ENCODE measurements at regions not wholly inside any gene's neighbourhood (a gene's known extent, or its start where the extent isn't known, plus 50 kb on each side); places are given as distances from the start of the nearest gene placed in this dataset.

DNA sequence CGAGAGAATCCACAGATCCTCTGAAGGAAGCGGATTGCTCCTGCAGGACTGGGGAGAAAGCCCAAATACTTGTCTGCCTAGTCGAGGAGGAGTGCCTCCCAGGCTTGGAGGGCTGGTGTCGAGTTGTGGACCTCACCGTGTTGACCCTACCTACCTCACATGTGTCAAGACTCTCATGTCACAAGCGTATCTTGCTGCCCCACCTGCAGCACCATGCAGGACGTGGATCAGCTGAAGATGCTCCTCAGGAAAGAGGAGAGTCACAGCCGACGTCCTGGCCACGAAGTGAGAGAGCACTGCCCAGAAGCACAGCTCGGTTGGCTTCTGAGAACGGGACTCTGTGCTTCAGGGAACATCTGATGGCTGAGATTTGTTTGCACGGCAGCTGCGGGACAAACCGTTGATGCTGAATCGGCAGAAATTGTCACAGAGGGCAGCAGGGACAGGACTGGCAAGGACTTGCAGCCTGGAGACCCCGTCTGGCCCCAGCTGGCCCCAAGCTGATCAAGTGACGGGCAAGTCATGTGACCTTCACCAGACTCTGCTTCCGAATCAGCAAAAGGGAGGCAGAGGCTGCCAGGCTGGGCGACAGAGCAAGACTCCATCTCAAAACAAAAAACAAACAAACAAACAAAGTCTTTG, 119.1 kb upstream of the ITGA1 start:
- 84 to 87% methylated on average over 20 of the region's 20 CpGs for WGBS, 2 donors
- Histone ChIP-seq H3K4me1 (ENCODE audit: control insufficient read depth in 2 of 2, insufficient read depth in 2 of 2, low read length in 1 of 2) (no peaks in the 10 kb centered on the region), H3K9me3 (ENCODE audit: control insufficient read depth in 2 of 2, insufficient read depth in 1 of 2, low read depth in 1 of 2, low read length in 1 of 2) (no peaks in the 10 kb centered on the region), H3K4me3 (ENCODE audit: low read depth in 1 of 2, low read length in 2 of 2) (no peak overlapping the region), H3K36me3 (ENCODE audit: control insufficient read depth in 2 of 2, insufficient read depth in 2 of 2, low read length in 1 of 2) (no peaks in the 10 kb centered on the region), H3K27ac (ENCODE audit: low read depth in 2 of 2, low read length in 1 of 2) (no peak overlapping the region), H3K27me3 (ENCODE audit: control insufficient read depth in 1 of 2, insufficient read depth in 2 of 2, low read length in 2 of 2) (no peaks in the 10 kb centered on the region)

DNA sequence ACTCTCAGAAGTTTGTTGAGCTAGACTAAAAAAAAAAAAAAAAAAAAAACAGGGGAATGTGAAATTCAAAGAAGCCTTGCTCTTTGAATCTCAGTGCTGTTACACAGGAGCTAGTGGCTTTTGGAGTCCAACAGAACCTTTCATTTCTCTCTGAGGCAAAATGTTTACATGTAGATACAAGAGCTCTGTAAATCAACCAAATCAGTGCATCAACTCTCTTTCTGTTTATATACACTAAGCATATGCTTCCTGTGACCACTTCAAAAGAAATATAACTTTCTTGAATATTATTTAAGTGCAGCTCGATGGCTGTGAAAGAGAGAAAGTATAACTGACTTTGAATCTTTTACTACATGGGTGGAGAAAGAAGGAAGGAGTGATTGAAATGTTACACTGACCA, 115.3 kb upstream of the ITGA1 start:
- H3K4me1 ChIP-seq (ENCODE audit: control insufficient read depth in 2 of 2, insufficient read depth in 2 of 2, low read length in 1 of 2) = no peaks in the 10 kb centered on the region
- H3K27me3 ChIP-seq (ENCODE audit: control insufficient read depth in 1 of 2, insufficient read depth in 2 of 2, low read length in 2 of 2) = no peaks in the 10 kb centered on the region
- no peaks in the 10 kb centered on the region for H3K9me3 ChIP-seq (ENCODE audit: control insufficient read depth in 2 of 2, insufficient read depth in 1 of 2, low read depth in 1 of 2, low read length in 1 of 2)
- H3K4me3 ChIP-seq (ENCODE audit: low read depth in 1 of 2, low read length in 2 of 2) = no peak overlapping the region
- 34 to 56% methylated on average over 1 of the region's 1 CpG for WGBS, 2 donors
- H3K36me3 ChIP-seq (ENCODE audit: control insufficient read depth in 2 of 2, insufficient read depth in 2 of 2, low read length in 1 of 2) = no peaks in the 10 kb centered on the region
- no peak overlapping the region for H3K27ac ChIP-seq (ENCODE audit: low read depth in 2 of 2, low read length in 1 of 2)

DNA sequence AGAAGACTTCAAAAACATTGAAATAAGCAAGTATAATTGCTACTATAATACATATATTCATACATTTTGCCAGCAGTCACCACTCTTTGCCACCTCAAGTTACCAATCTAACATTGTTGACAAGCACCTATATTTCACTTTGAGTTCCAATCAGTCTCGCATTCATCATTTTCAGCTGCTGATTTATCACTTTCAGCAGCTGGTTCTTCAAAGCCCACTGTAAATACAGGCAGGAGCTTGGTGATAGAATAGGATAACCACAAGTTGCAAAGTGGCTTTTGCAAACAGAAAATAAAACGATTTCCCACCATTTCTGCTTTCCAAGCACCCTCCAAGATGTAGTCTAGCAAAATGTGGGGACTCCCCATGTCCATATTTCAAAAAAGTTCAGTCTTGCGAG, 114.2 kb upstream of the ITGA1 start:
- Histone ChIP-seq H3K9me3 (ENCODE audit: control insufficient read depth in 2 of 2, insufficient read depth in 1 of 2, low read depth in 1 of 2, low read length in 1 of 2) (no peaks in the 10 kb centered on the region), H3K27me3 (ENCODE audit: control insufficient read depth in 1 of 2, insufficient read depth in 2 of 2, low read length in 2 of 2) (no peaks in the 10 kb centered on the region), H3K36me3 (ENCODE audit: control insufficient read depth in 2 of 2, insufficient read depth in 2 of 2, low read length in 1 of 2) (no peaks in the 10 kb centered on the region), H3K4me3 (ENCODE audit: low read depth in 1 of 2, low read length in 2 of 2) (no peak overlapping the region), H3K27ac (ENCODE audit: low read depth in 2 of 2, low read length in 1 of 2) (no peak overlapping the region), H3K4me1 (ENCODE audit: control insufficient read depth in 2 of 2, insufficient read depth in 2 of 2, low read length in 1 of 2) (no peaks in the 10 kb centered on the region)
- 54 to 57% methylated on average over 3 of the region's 3 CpGs for WGBS, 2 donors

GRCh38 chr5:52674815-52675545, 112.7 kb upstream of the ITGA1 start:
- H3K4me3 ChIP-seq (ENCODE audit: low read depth in 1 of 2, low read length in 2 of 2) = no peak overlapping the region
- no peaks in the 10 kb centered on the region for H3K9me3 ChIP-seq (ENCODE audit: control insufficient read depth in 2 of 2, insufficient read depth in 1 of 2, low read depth in 1 of 2, low read length in 1 of 2)
- H3K27ac ChIP-seq (ENCODE audit: low read depth in 2 of 2, low read length in 1 of 2) = no peak overlapping the region
- H3K4me1 ChIP-seq (ENCODE audit: control insufficient read depth in 2 of 2, insufficient read depth in 2 of 2, low read length in 1 of 2) = no peaks in the 10 kb centered on the region
- no peaks in the 10 kb centered on the region for H3K27me3 ChIP-seq (ENCODE audit: control insufficient read depth in 1 of 2, insufficient read depth in 2 of 2, low read length in 2 of 2)
- 67 to 68% methylated on average over 5 of the region's 5 CpGs for WGBS, 2 donors
- H3K36me3 ChIP-seq (ENCODE audit: control insufficient read depth in 2 of 2, insufficient read depth in 2 of 2, low read length in 1 of 2) = no peaks in the 10 kb centered on the region

DNA sequence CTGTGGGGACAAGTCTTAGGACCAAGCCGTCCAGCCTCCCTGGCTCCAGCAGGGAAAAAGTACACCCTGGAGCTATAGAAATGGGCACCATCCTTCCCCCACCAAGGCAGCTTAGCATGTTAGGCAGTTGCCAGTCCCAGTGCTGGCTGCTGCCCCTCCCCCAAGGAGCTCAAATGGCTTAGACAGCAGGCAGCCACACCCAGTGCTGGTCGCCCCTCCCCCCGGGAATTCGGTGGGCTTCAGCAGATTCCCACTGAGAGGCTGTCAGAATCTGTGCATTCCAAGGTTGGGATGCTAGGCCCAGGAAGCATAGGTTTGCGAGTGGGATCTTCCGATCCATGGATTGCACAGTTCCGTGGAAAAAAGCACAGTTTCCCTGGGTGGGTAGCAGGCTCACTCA, 105.2 kb upstream of the ITGA1 start:
- no peaks in the 10 kb centered on the region for H3K36me3 ChIP-seq (ENCODE audit: control insufficient read depth in 2 of 2, insufficient read depth in 2 of 2, low read length in 1 of 2)
- no peaks in the 10 kb centered on the region for H3K27me3 ChIP-seq (ENCODE audit: control insufficient read depth in 1 of 2, insufficient read depth in 2 of 2, low read length in 2 of 2)
- H3K9me3 ChIP-seq (ENCODE audit: control insufficient read depth in 2 of 2, insufficient read depth in 1 of 2, low read depth in 1 of 2, low read length in 1 of 2) = no peaks in the 10 kb centered on the region
- H3K4me1 ChIP-seq (ENCODE audit: control insufficient read depth in 2 of 2, insufficient read depth in 2 of 2, low read length in 1 of 2) = no peaks in the 10 kb centered on the region
- 69 to 73% methylated on average over 7 of the region's 7 CpGs for WGBS, 2 donors
- no peak overlapping the region for H3K27ac ChIP-seq (ENCODE audit: low read depth in 2 of 2, low read length in 1 of 2)
- no peak overlapping the region for H3K4me3 ChIP-seq (ENCODE audit: low read depth in 1 of 2, low read length in 2 of 2)

- H3K27ac ChIP-seq (ENCODE audit: low read depth in 2 of 2, low read length in 1 of 2) = no peak overlapping the region
- H3K9me3 ChIP-seq (ENCODE audit: control insufficient read depth in 2 of 2, insufficient read depth in 1 of 2, low read depth in 1 of 2, low read length in 1 of 2) = no peaks in the 10 kb centered on the region
- no peaks in the 10 kb centered on the region for H3K36me3 ChIP-seq (ENCODE audit: control insufficient read depth in 2 of 2, insufficient read depth in 2 of 2, low read length in 1 of 2)
- no peaks in the 10 kb centered on the region for H3K27me3 ChIP-seq (ENCODE audit: control insufficient read depth in 1 of 2, insufficient read depth in 2 of 2, low read length in 2 of 2)
- no peak overlapping the region for H3K4me3 ChIP-seq (ENCODE audit: low read depth in 1 of 2, low read length in 2 of 2)
- no peaks in the 10 kb centered on the region for H3K4me1 ChIP-seq (ENCODE audit: control insufficient read depth in 2 of 2, insufficient read depth in 2 of 2, low read length in 1 of 2)
- 53 to 56% methylated on average over 1 of the region's 1 CpG for WGBS, 2 donors
These were observed 103.7 kb upstream of the ITGA1 start for GRCh38 chr5:52684051-52684450.

- Histone ChIP-seq H3K36me3 (ENCODE audit: control insufficient read depth in 2 of 2, insufficient read depth in 2 of 2, low read length in 1 of 2) (no peaks in the 10 kb centered on the region), H3K4me3 (ENCODE audit: low read depth in 1 of 2, low read length in 2 of 2) (no peak overlapping the region), H3K4me1 (ENCODE audit: control insufficient read depth in 2 of 2, insufficient read depth in 2 of 2, low read length in 1 of 2) (no peaks in the 10 kb centered on the region), H3K27me3 (ENCODE audit: control insufficient read depth in 1 of 2, insufficient read depth in 2 of 2, low read length in 2 of 2) (no peaks in the 10 kb centered on the region), H3K27ac (ENCODE audit: low read depth in 2 of 2, low read length in 1 of 2) (no peak overlapping the region), H3K9me3 (ENCODE audit: control insufficient read depth in 2 of 2, insufficient read depth in 1 of 2, low read depth in 1 of 2, low read length in 1 of 2) (no peaks in the 10 kb centered on the region)
- 50 to 54% methylated on average over 1 of the region's 1 CpG for WGBS, 2 donors
These were observed 102.2 kb upstream of the ITGA1 start for GRCh38 chr5:52685566-52685965.

DNA sequence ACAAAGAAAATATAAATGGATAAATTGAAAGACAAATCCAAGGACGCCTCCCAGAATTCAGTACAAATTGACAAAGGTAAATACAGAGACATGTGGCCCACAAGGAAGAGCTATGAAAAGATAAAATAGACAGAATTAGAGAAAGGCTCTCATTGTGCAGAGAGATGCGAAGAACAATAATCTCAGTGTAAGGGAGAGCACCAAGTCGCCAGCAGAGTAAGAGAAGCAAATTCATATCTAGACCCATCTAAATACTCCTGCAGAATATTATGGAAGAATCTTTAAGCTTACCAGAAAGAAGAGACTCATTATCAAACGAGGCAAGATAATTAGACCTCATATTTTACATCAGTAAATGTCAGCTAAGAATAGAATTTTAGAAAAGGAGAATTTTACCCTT, 101.7 kb upstream of the ITGA1 start:
- 74 to 75% methylated on average over 4 of the region's 4 CpGs for WGBS, 2 donors
- Histone ChIP-seq H3K27me3 (ENCODE audit: control insufficient read depth in 1 of 2, insufficient read depth in 2 of 2, low read length in 2 of 2) (no peaks in the 10 kb centered on the region), H3K4me1 (ENCODE audit: control insufficient read depth in 2 of 2, insufficient read depth in 2 of 2, low read length in 1 of 2) (no peaks in the 10 kb centered on the region)

DNA sequence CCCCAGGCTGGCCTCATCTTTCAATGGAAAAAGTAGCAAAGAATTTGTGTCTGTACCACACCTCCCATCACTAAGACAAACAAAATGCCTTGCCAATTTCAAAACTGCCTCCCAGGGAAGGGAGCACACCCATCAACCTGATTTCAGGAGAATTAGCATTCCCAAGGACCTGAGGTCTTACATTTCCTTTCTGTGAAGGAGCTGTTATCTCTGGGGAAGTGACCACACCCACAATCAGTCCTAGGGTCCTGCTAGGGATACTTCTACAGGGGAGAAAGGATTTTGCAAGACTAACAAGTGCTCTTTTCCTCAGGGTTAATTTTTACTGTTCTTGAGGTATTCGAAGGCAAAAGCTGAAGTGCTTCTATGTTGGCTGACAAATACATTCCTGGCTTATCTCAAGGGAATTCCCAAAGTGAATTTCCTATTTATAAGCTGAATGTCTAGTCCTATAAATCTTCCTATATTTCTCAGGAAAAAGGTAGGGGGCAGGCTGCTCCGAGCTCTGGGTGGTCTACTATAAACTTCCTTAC, 97.4 kb upstream of the ITGA1 start:
- H3K4me1 ChIP-seq (ENCODE audit: control insufficient read depth in 2 of 2, insufficient read depth in 2 of 2, low read length in 1 of 2) = no peaks in the 10 kb centered on the region
- H3K9me3 ChIP-seq (ENCODE audit: control insufficient read depth in 2 of 2, insufficient read depth in 1 of 2, low read depth in 1 of 2, low read length in 1 of 2) = no peaks in the 10 kb centered on the region
- H3K27ac ChIP-seq (ENCODE audit: low read depth in 2 of 2, low read length in 1 of 2) = no peak overlapping the region
- H3K4me3 ChIP-seq (ENCODE audit: low read depth in 1 of 2, low read length in 2 of 2) = no peak overlapping the region
- H3K36me3 ChIP-seq (ENCODE audit: control insufficient read depth in 2 of 2, insufficient read depth in 2 of 2, low read length in 1 of 2) = no peaks in the 10 kb centered on the region
- H3K27me3 ChIP-seq (ENCODE audit: control insufficient read depth in 1 of 2, insufficient read depth in 2 of 2, low read length in 2 of 2) = no peaks in the 10 kb centered on the region
- WGBS, 2 donors = 51 to 53% methylated on average over 2 of the region's 2 CpGs

More for the DNA sequence above, 101.7 kb upstream of the ITGA1 start:
- Histone ChIP-seq H3K4me3 (ENCODE audit: low read depth in 1 of 2, low read length in 2 of 2) (no peak overlapping the region), H3K36me3 (ENCODE audit: control insufficient read depth in 2 of 2, insufficient read depth in 2 of 2, low read length in 1 of 2) (no peaks in the 10 kb centered on the region), H3K27ac (ENCODE audit: low read depth in 2 of 2, low read length in 1 of 2) (no peak overlapping the region), H3K9me3 (ENCODE audit: control insufficient read depth in 2 of 2, insufficient read depth in 1 of 2, low read depth in 1 of 2, low read length in 1 of 2) (no peaks in the 10 kb centered on the region)

DNA sequence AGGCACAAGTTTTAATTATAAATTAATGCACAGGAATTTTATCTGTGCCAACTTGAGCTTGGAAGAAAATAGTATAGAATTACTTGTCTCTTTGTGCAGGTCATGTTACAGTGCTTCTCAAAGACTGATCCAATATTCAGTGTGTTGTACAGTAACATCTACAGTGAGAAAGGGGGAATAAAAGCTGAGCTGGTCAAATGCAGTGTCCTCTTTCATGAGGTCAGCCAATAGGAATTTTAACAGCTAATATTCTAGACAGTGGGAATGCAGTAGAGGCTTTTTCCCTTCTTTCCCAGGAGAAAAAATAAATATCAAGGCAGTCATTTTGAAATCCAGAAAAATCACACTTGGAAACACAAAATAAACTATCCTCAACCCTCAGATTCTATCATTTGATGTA, 95.7 kb upstream of the ITGA1 start:
- Histone ChIP-seq H3K4me3 (ENCODE audit: low read depth in 1 of 2, low read length in 2 of 2) (no peak overlapping the region), H3K27ac (ENCODE audit: low read depth in 2 of 2, low read length in 1 of 2) (no peak overlapping the region), H3K36me3 (ENCODE audit: control insufficient read depth in 2 of 2, insufficient read depth in 2 of 2, low read length in 1 of 2) (no peaks in the 10 kb centered on the region), H3K27me3 (ENCODE audit: control insufficient read depth in 1 of 2, insufficient read depth in 2 of 2, low read length in 2 of 2) (no peaks in the 10 kb centered on the region), H3K4me1 (ENCODE audit: control insufficient read depth in 2 of 2, insufficient read depth in 2 of 2, low read length in 1 of 2) (no peaks in the 10 kb centered on the region), H3K9me3 (ENCODE audit: control insufficient read depth in 2 of 2, insufficient read depth in 1 of 2, low read depth in 1 of 2, low read length in 1 of 2) (no peaks in the 10 kb centered on the region)

All from esophagus (tissue), 2 donors.